ENCODE measurements at regions not wholly inside any gene's neighbourhood (a gene's known extent, or its start where the extent isn't known, plus 50 kb on each side); places are given as distances from the start of the nearest gene placed in this dataset.

GRCh38 chr12:42923156-42923555 is 333.6 kb upstream of the PRICKLE1 start:
- TF ChIP-seq CTCF (IDR thresholded peaks at IDR 0.05; ENCODE audit: low read depth, low read length) (no peak), POLR2A (IDR thresholded peaks at IDR 0.05; ENCODE audit: extremely low read depth, insufficient read length) (no peak), MAX (IDR thresholded peaks at IDR 0.05; ENCODE audit: low read depth, low read length) (no peak)
